Adrenal gland (tissue), 9 donors: ENCODE measurements at regions not wholly inside any gene's neighbourhood (a gene's known extent, or its start where the extent isn't known, plus 50 kb on each side); places are given as distances from the start of the nearest gene placed in this dataset.
A peak's percentile ranks its signal among the peaks of the same experiment; 100 is the strongest.
"Not testable (repeated sequence)": the region's sequence is repeated elsewhere in the genome, so short reads cannot be mapped to it uniquely, and the experiment has no call there.

Experiments used
- DNase-seq, 7 donors: peaks; one replicate each; pipeline ENCODE4 v3.0.0-alpha.2; 2019 to 2020
- H3K27ac ChIP-seq, 5 donors: fragments of 200-600 bp; sonication (generic) in 4 of 5; 1 replicate in 3 of 5; 2 replicates in 2 of 5; pipeline versions ENCODE4 v1.5.1 to v1.8.0; 2016 to 2020; ENCODE audit warnings: mild to moderate bottlenecking in 1 of 5
- H3K27me3 ChIP-seq: fragments of 200-600 bp; 2 replicates; pipeline ENCODE4 v1.8.0; 2021
- H3K36me3 ChIP-seq, 2 donors: fragments of 200-600 bp; replicated peaks in 1 of 2; 1 replicate in 1 of 2; 2 replicates in 1 of 2; pipeline versions ENCODE4 v1.5.1 to v1.8.0; 2018 to 2022
- H3K4me1 ChIP-seq, 2 donors: fragments of 200-600 bp; replicated peaks in 1 of 2; 1 replicate in 1 of 2; 2 replicates in 1 of 2; pipeline versions ENCODE4 v1.5.1 to v1.8.0; 2018 to 2021
- H3K4me3 ChIP-seq, 4 donors: fragments of 200-600 bp; sonication (generic) in 3 of 4; one replicate each; pipeline ENCODE4 v1.5.1; 2016 to 2018
- H3K9me3 ChIP-seq, 3 donors: fragments of 200-600 bp; sonication (generic) in 1 of 3; replicated peaks in 1 of 3; 1 replicate in 2 of 3; 2 replicates in 1 of 3; pipeline versions ENCODE4 v1.5.1 to v1.8.0; 2016 to 2021
- CTCF ChIP-seq, 6 experiments: fragments of 450-650 bp in 4 of 6; fragments of 200-600 bp in 2 of 6; sonication (generic) in 1 of 6; IDR thresholded peaks; 1 replicate in 5 of 6; 2 replicates in 1 of 6; pipeline versions ENCODE4 v1.5.1 to v1.8.0; 2016 to 2021; ENCODE audit warnings: antibody characterized with exemption in 6 of 6, mild to moderate bottlenecking in 2 of 6, moderate library complexity in 1 of 6
- POLR2A ChIP-seq, 2 donors: fragments of 450-650 bp; IDR thresholded peaks; one replicate each; pipeline ENCODE4 v1.6.1; 2017; ENCODE audit warnings: antibody characterized with exemption in 2 of 2, mild to moderate bottlenecking in 2 of 2, moderate library complexity in 1 of 2
- WGBS, 4 donors: extraction: QIAGEN DNeasy Blood & Tissue Kit in 2 of 4; methylation state at CpG; one replicate each; pipeline versions ENCODE4 v1.1.5 to v1.1.7; 2013 to 2017; 5-methylcytosine and 5-hydroxymethylcytosine counted together
- intact Hi-C, 2 donors: fragments of 100-400 bp; cut with DNase I; formaldehyde crosslinking; loops; one replicate each; pipeline versions ENCODE4 v1.14.1 to v1.15.0; 2022 to 2023
- donor health status: healthy with polysubstance abuse.
- donor health status: Bipolar disorder and iron deficiency.
- donor health status: DM: yes; HTN: yes; CAD: no.
- donor health status: DM: no; HTN: no; CAD: no.
- donor health status: DM: no; HTN: no; CAD: no.

GRCh38 chr1:56250809-56251208 is 328.6 kb downstream of the PLPP3 start:
- H3K27me3 ChIP-seq, result no peaks in the 10 kb centered on the region
- DNase-seq, result no peak
- peaks cover 0 to 6% of the 10 kb centered on the region in 2 donors for H3K4me1 ChIP-seq
- intact Hi-C loops, result no loop called here
- H3K27ac ChIP-seq, result no peak overlapping the region
- TF ChIP-seq CTCF (IDR thresholded peaks at IDR 0.05), result no peak
- H3K36me3 ChIP-seq, result no peaks in the 10 kb centered on the region
- H3K4me3 ChIP-seq, result no peak overlapping the region
- 31 to 94% (median 90%) methylated on average over 1 of the region's 1 CpG for WGBS, 4 donors
- no peaks in the 10 kb centered on the region for H3K9me3 ChIP-seq

- intact Hi-C loops, result no loop called here
- no peaks in the 10 kb centered on the region for H3K9me3 ChIP-seq
- peak in 4 of 7 donors; percentile 9 to 43 (median 22) for DNase-seq
- no peaks in the 10 kb centered on the region for H3K36me3 ChIP-seq
- H3K27me3 ChIP-seq, result no peaks in the 10 kb centered on the region
- TF ChIP-seq POLR2A (IDR thresholded peaks at IDR 0.05) (no peak), CTCF (IDR thresholded peaks at IDR 0.05) (no peak)
- H3K27ac ChIP-seq, result no peak overlapping the region
- H3K4me1 ChIP-seq, result no peaks in the 10 kb centered on the region
- no peak overlapping the region for H3K4me3 ChIP-seq
- WGBS, 4 donors, result 56 to 68% (median 64%) methylated on average over 2 of the region's 2 CpGs
Measured at GRCh38 chr1:56249234-56249633, 330.1 kb downstream of the PLPP3 start.

DNA sequence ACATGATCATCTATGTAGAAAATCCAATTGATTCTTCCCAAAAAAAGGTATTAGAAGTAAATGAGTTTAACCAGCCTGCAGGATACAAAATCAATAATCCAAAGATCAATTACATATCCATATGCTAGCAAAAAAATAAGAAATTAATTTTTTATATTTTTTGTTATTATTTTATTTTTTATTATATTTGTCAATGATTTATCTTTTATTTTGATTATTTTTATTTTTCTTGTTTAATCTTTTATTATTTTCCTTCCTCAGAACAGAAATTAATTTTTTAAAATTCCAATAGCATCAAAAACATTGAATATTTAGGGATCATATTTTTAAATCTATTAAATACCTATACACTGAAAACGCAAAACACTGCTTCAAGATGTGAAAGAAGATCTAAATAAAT is 331.2 kb downstream of the PLPP3 start:
- WGBS, 4 donors, result 86 to 98% (median 93%) methylated on average over 1 of the region's 1 CpG
- no peak for DNase-seq
- Histone ChIP-seq H3K9me3 (no peaks in the 10 kb centered on the region), H3K4me3 (no peak overlapping the region), H3K27ac (no peak overlapping the region), H3K4me1 (no peaks in the 10 kb centered on the region), H3K27me3 (no peaks in the 10 kb centered on the region), H3K36me3 (no peaks in the 10 kb centered on the region)
- TF ChIP-seq CTCF (IDR thresholded peaks at IDR 0.05) (no peak), POLR2A (IDR thresholded peaks at IDR 0.05) (no peak)
- intact Hi-C loops, result no loop called here

DNA sequence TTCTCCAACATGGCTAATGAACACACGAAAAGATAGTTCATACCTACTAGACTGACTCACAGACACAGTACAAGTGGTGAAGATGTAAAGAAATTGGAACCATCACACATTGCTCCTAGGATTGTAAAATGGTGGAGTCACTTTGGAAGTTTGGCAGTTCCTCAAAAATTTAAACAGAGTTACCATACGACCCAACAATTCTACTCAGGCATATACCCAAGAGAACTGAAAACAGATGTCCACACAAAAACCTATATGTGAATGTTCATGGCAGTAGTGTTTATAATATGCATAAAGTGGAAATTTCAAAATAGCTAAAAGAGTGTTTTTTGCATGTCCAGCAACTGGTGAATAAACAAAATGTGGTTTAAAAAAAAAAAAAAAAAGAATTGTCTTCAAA is 332.6 kb downstream of the PLPP3 start:
- DNase-seq, H3K27me3 ChIP-seq, H3K4me1 ChIP-seq, H3K4me3 ChIP-seq, H3K9me3 ChIP-seq, H3K36me3 ChIP-seq, intact Hi-C loops, H3K27ac ChIP-seq: not testable (repeated sequence)
- 67 to 86% (median 75%) methylated on average over 2 of the region's 2 CpGs for WGBS, 4 donors

GRCh38 chr1:56240400-56240799 is 339.0 kb downstream of the PLPP3 start:
- Histone ChIP-seq H3K4me1 (no peaks in the 10 kb centered on the region), H3K27me3 (no peaks in the 10 kb centered on the region), H3K36me3 (no peaks in the 10 kb centered on the region), H3K27ac (no peak overlapping the region), H3K4me3 (no peak overlapping the region), H3K9me3 (peaks cover 0 to 10% (median 0%) of the 10 kb centered on the region in 3 donors)
- DNase-seq, result no peak
- TF ChIP-seq POLR2A (IDR thresholded peaks at IDR 0.05) (no peak), CTCF (IDR thresholded peaks at IDR 0.05) (no peak)
- intact Hi-C loops, result no loop called here
- WGBS, 4 donors, result 27 to 69% (median 37%) methylated on average over 1 of the region's 1 CpG
